HG02884 (cell line): ENCODE measurements at regions not wholly inside any gene's neighbourhood (a gene's known extent, or its start where the extent isn't known, plus 50 kb on each side); places are given as distances from the start of the nearest gene placed in this dataset.

Source experiments
- ATAC-seq: cut with Tn5 transposase; IDR thresholded peaks from one replicate; pipeline ENCODE4 v1.9.1; 2021; ENCODE audit warnings: mild to moderate bottlenecking, moderate library complexity; ENCODE audit not compliant: unreplicated experiment

- ATAC-seq: no peak
Measured at GRCh38 chr11:17157761-17158160, 50.0 kb downstream of the PIK3C2A start.

DNA sequence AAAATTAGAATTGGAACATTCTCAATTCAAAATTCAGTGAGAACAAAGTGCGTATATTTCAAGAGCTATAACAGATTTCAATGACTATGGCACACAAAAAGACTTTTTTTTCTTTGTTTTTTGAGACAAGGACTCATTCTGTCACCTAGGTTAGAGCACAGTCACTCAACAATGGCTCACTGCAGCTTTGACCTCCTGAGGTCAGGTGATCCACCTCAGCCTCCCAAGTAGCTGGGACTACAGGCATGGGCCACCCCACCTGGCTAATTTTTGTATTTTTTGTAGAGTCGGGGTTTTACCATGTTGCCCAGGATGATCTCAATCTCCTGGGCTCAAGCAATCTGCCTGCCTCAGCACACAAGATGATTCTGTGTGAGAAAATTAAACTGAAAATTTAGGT, 51.5 kb downstream of the PIK3C2A start:
- no peak for ATAC-seq

GRCh38 chr11:17154409-17155159, 53.2 kb downstream of the PIK3C2A start:
- peak; percentile 60 for ATAC-seq

GRCh38 chr11:17153757-17154156, 54.0 kb downstream of the PIK3C2A start:
- no peak for ATAC-seq

- no peak for ATAC-seq
Measured at GRCh38 chr11:17152306-17152705, 55.5 kb downstream of the PIK3C2A start.

- ATAC-seq: no peak
Measured at GRCh38 chr11:17150521-17150920, 57.3 kb downstream of the PIK3C2A start.

- ATAC-seq: no peak
Measured at GRCh38 chr11:17148536-17148935, 59.2 kb downstream of the PIK3C2A start.

DNA sequence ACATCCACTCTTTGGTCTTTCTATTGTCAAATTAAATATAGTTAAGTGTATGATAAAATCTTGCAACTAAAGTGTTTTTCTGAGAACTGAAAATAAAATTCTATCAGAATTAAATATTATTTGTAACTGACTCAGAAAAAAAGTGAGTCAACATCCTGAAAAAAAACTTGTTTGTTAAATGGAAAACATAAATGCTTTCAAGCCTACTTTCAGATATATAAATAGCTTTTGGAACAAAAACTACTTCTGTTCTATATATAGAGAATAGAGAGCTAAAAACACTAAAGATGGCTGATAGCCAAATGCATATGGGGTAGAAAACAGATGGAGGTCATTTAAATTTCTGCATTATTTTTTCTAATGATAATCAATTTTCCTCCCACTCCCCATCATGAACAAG, 61.8 kb downstream of the PIK3C2A start:
- no peak for ATAC-seq

GRCh38 chr11:17142450-17142849, 65.0 kb upstream of the RPS13 start:
- ATAC-seq: no peak

GRCh38 chr11:17141156-17141555, 63.7 kb upstream of the RPS13 start:
- no peak for ATAC-seq

- ATAC-seq: no peak
Measured at GRCh38 chr11:17138562-17138961, 61.1 kb upstream of the RPS13 start.

DNA sequence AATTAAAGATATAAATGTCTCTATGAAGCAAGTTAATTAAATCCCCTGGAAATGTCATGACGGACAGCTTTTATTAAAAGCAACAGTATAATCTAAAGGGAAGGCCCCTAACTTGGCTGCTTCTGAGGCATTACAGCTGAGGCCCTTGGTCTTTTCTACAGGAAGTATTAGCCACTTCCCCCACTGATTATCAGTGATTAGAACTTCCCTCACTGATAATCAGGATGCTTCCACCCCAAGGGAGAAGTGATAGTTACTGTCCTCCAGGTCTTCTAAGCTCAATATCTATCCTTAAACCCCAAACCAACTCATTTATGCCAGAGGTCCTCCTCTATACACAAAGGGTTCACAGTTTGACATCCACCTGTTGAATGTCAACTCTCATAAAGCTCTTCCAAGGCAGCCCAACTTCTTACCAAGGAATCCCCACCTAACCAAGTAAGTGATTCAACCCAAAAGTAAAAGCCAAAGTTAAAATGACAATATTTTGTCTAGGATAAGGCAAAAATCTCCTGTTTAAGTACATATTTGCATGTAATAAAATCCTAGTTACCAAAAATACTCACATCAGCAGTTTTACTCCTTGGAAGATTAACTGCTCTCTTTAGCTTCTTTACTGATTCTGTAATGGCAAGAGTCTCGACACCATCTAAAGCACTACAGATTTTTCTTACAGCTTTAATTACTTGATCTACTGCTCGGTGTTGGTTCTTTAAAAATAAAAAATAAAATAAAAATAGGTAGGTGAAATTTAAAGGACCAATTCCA, 58.6 kb upstream of the RPS13 start:
- ATAC-seq: no peak

- ATAC-seq: no peak
Measured at GRCh38 chr11:17132654-17133053, 55.2 kb upstream of the RPS13 start.

- ATAC-seq: no peak
Measured at GRCh38 chr11:17129003-17129402, 51.5 kb upstream of the RPS13 start.
